HEK293 (cell line): ENCODE measurements at regions not wholly inside any gene's neighbourhood (a gene's known extent, or its start where the extent isn't known, plus 50 kb on each side); places are given as distances from the start of the nearest gene placed in this dataset.

Source experiments
- CTCF ChIA-PET: fragments of 350-600 bp; formaldehyde crosslinking; extraction: SDS; loops from one replicate; lab custom pipeline; 2021; ENCODE audit warnings: antibody characterized with exemption; lab: Yijun Ruan, JAX
- POLR2A ChIA-PET: fragments of 300-600 bp; formaldehyde crosslinking; extraction: SDS; loops from one replicate; lab custom pipeline; 2020; ENCODE audit warnings: antibody characterized with exemption, inconsistent platforms; lab: Yijun Ruan, JAX
- H3K27ac ChIP-seq: fragments of 200-500 bp; sonication (Bioruptor generic); 2 replicates; pipeline ENCODE4 v1.5.1; 2014; ENCODE audit warnings: low read depth, low read length, control low read depth, inconsistent platforms; ENCODE audit errors: extremely low read depth
- H3K36me3 ChIP-seq, 2 experiments: fragments of 200-500 bp in 1 of 2; sonication (Bioruptor generic) in 1 of 2; 1 replicate in 1 of 2; 2 replicates in 1 of 2; pipeline ENCODE4 v1.5.1; 2014 to 2017; ENCODE audit warnings: inconsistent platforms in 2 of 2, low read length in 2 of 2; ENCODE audit not compliant: control insufficient read depth in 2 of 2, insufficient read depth in 1 of 2
- H3K4me1 ChIP-seq: fragments of 200-500 bp; sonication (Bioruptor generic); 2 replicates; pipeline ENCODE4 v1.5.1; 2014; ENCODE audit warnings: mild to moderate bottlenecking, low read length, inconsistent platforms; ENCODE audit not compliant: control insufficient read depth, insufficient read depth
- H3K4me3 ChIP-seq: 2 replicates; pipeline ENCODE4 v1.5.1; 2011; ENCODE audit warnings: low read depth, mild to moderate bottlenecking, control low read depth, low read length, moderate library complexity
- H3K9me3 ChIP-seq: fragments of 200-500 bp; sonication (Bioruptor generic); 2 replicates; pipeline ENCODE4 v1.5.1; 2014; ENCODE audit warnings: low read depth, low read length, inconsistent platforms; ENCODE audit not compliant: control insufficient read depth, insufficient read depth
- BCL6B ChIP-seq: fragments of 450-650 bp; formaldehyde crosslinking; IDR thresholded peaks from 2 replicates; pipeline ENCODE4 v1.5.1; 2017; ENCODE audit warnings: missing biosample characterization, missing genetic modification characterization
- FEZF1 ChIP-seq: fragments of 450-650 bp; formaldehyde crosslinking; IDR thresholded peaks from 2 replicates; pipeline ENCODE4 v1.5.1; 2016; ENCODE audit warnings: missing biosample characterization, missing genetic modification characterization
- KLF7 ChIP-seq: fragments of 450-650 bp; formaldehyde crosslinking; IDR thresholded peaks from 2 replicates; pipeline ENCODE4 v1.5.1; 2016; ENCODE audit warnings: missing biosample characterization, missing genetic modification characterization, borderline replicate concordance
- OSR2 ChIP-seq: fragments of 450-650 bp; formaldehyde crosslinking; IDR thresholded peaks from 2 replicates; pipeline ENCODE4 v1.5.1; 2016; ENCODE audit warnings: missing biosample characterization, missing genetic modification characterization
- PRDM1 ChIP-seq: fragments of 450-650 bp; formaldehyde crosslinking; IDR thresholded peaks from 2 replicates; pipeline ENCODE4; 2016; ENCODE audit warnings: missing biosample characterization, missing genetic modification characterization
- YY2 ChIP-seq: fragments of 450-650 bp; formaldehyde crosslinking; IDR thresholded peaks from 2 replicates; pipeline ENCODE4 v1.5.1; 2016; ENCODE audit warnings: missing biosample characterization, missing genetic modification characterization
- ZBTB49 ChIP-seq: fragments of 450-650 bp; formaldehyde crosslinking; IDR thresholded peaks from 2 replicates; pipeline ENCODE4 v1.5.1; 2016; ENCODE audit warnings: missing biosample characterization, missing genetic modification characterization, low read depth
- ZEB2 ChIP-seq: fragments of 450-650 bp; formaldehyde crosslinking; IDR thresholded peaks from 2 replicates; pipeline ENCODE4 v1.5.1; 2016; ENCODE audit warnings: missing biosample characterization, missing genetic modification characterization
- ZFP3 ChIP-seq: fragments of 450-650 bp; formaldehyde crosslinking; IDR thresholded peaks from 2 replicates; pipeline ENCODE4 v1.5.1; 2016; ENCODE audit warnings: low read depth, missing biosample characterization, missing genetic modification characterization
- ZNF174 ChIP-seq: fragments of 450-650 bp; formaldehyde crosslinking; IDR thresholded peaks from 2 replicates; pipeline ENCODE4 v1.5.0; 2017; ENCODE audit warnings: missing biosample characterization, mild to moderate bottlenecking, missing genetic modification characterization
- ZNF202 ChIP-seq: fragments of 450-650 bp; formaldehyde crosslinking; IDR thresholded peaks from 2 replicates; pipeline ENCODE4 v1.5.1; 2016; ENCODE audit warnings: missing biosample characterization, missing genetic modification characterization, borderline replicate concordance
- ZNF24 ChIP-seq: fragments of 450-650 bp; formaldehyde crosslinking; IDR thresholded peaks from 2 replicates; pipeline ENCODE4 v1.5.1; 2016; ENCODE audit warnings: missing biosample characterization, missing genetic modification characterization
- ZNF324 ChIP-seq: fragments of 450-650 bp; formaldehyde crosslinking; IDR thresholded peaks from 2 replicates; pipeline ENCODE4 v1.5.1; 2016; ENCODE audit warnings: missing biosample characterization, missing genetic modification characterization
- ZNF391 ChIP-seq: fragments of 450-650 bp; formaldehyde crosslinking; IDR thresholded peaks from 2 replicates; pipeline ENCODE4 v1.5.1; 2016; ENCODE audit warnings: low read depth, missing biosample characterization, missing genetic modification characterization, borderline replicate concordance
- ZNF398 ChIP-seq: fragments of 450-650 bp; formaldehyde crosslinking; IDR thresholded peaks from 2 replicates; pipeline ENCODE4 v1.5.1; 2017; ENCODE audit warnings: missing biosample characterization, missing genetic modification characterization
- ZNF404 ChIP-seq: fragments of 450-650 bp; formaldehyde crosslinking; IDR thresholded peaks from 2 replicates; pipeline ENCODE4 v1.5.1; 2017; ENCODE audit warnings: missing biosample characterization, missing genetic modification characterization
- ZNF416 ChIP-seq: fragments of 450-650 bp; formaldehyde crosslinking; IDR thresholded peaks from 2 replicates; pipeline ENCODE4 v1.5.1; 2016; ENCODE audit warnings: missing biosample characterization, missing genetic modification characterization
- ZNF558 ChIP-seq: fragments of 450-650 bp; formaldehyde crosslinking; IDR thresholded peaks from 2 replicates; pipeline ENCODE4 v1.5.1; 2016; ENCODE audit warnings: missing biosample characterization, missing genetic modification characterization
- ZNF571 ChIP-seq: fragments of 450-650 bp; formaldehyde crosslinking; IDR thresholded peaks from 2 replicates; pipeline ENCODE4 v1.5.0; 2017; ENCODE audit warnings: missing biosample characterization, missing genetic modification characterization
- ZNF580 ChIP-seq: fragments of 450-650 bp; formaldehyde crosslinking; IDR thresholded peaks from 2 replicates; pipeline ENCODE4 v1.5.1; 2016; ENCODE audit warnings: missing biosample characterization, missing genetic modification characterization
- ZNF624 ChIP-seq: fragments of 450-650 bp; formaldehyde crosslinking; IDR thresholded peaks from 2 replicates; pipeline ENCODE4 v1.5.1; 2017; ENCODE audit warnings: missing biosample characterization, missing genetic modification characterization
- ZNF837 ChIP-seq: fragments of 450-650 bp; formaldehyde crosslinking; IDR thresholded peaks from 2 replicates; pipeline ENCODE4 v1.5.1; 2016; ENCODE audit warnings: missing biosample characterization, missing genetic modification characterization
- TF ChIP-seq, protein P1 (sequence below): fragments of 450-650 bp; formaldehyde crosslinking; IDR thresholded peaks from 2 replicates; pipeline ENCODE4 v1.5.1; 2016; ENCODE audit warnings: missing biosample characterization, missing genetic modification characterization, borderline replicate concordance
- TF ChIP-seq, protein P2 (sequence below): fragments of 450-650 bp; formaldehyde crosslinking; conservative IDR thresholded peaks from 2 replicates; pipeline ENCODE4 v1.5.1; 2016; ENCODE audit warnings: low read depth, missing biosample characterization, missing genetic modification characterization

DNA sequence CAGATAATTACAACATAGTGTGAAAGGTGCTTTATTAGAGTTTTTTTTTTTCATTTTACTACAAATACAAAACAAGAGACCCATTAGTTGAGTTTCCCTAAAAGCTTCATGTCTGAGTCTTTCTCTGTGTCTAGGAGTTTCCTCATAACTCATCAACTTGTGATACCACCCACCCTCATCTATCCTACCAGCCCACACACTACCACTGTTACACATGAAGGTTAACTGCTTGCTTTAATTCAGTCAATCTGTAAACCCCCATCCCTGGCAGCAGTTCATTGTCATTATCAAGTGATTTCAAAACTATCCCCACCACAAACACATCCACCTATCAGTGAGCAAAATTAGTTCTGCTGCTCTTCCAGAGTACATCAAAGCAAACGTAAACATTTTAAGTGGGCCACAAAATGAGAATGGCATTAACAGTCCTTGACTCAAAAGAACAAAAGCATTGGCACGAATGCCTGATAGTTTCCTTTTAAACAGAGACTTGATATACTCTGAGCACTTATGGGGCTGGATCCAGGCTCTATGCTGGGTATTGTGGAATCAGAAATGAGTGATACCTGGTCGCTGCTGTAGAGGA is 331.6 kb upstream of the FAM241A start (continued):
- TF ChIP-seq OSR2 (tag by site-specific recombination) (peak; percentile 17; the same call in 1 of the 2 replicates), ZNF391 (tag by site-specific recombination) (no peak), ZNF398 (tag by site-specific recombination) (no peak), KLF7 (tag by site-specific recombination) (no peak), ZNF571 (tag by site-specific recombination) (no peak), YY2 (tag by site-specific recombination) (no peak), FEZF1 (peak; percentile 61)

DNA sequence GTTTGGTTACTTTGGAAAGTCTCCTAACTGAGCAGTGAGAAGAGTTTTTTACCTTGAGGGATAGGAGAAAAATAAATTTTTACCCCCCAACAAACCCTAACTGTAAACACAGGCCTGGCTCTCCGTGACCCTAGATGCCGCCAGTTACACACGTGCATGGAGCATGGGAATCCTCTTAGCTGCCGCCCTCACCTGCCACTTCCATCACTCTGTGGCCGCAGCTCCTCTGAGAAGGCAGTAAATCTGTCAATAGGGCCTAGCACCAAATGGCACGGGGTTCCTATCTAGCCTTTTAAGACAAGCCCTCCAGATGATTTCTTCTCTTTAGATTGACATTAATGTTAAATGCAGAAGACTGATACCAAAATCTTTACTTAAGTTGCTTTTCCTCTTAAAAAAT is 330.3 kb upstream of the FAM241A start:
- Histone ChIP-seq H3K9me3 (no peaks in the 10 kb centered on the region), H3K27ac (no peak overlapping the region), H3K4me3 (no peak overlapping the region), H3K4me1 (no peaks in the 10 kb centered on the region), H3K36me3 (no peaks in the 10 kb centered on the region)
- POLR2A ChIA-PET: no interaction called here
- TF ChIP-seq ZNF202 (tag by site-specific recombination) (no peak), PRDM1 (tag by site-specific recombination) (no peak), ZNF558 (no peak), ZNF324 (tag by site-specific recombination) (no peak), ZNF624 (tag by site-specific recombination) (no peak), ZNF837 (tag by site-specific recombination) (no peak)
- CTCF ChIA-PET: interaction anchor here (1.0 kb wide), 1 partner anchor 9 kb away, joined by 7 read pairs; no protein-coding TSS in a partner anchor

- ChIA-PET CTCF (interaction anchor here (1.1 kb wide), 1 partner anchor 9 kb away, joined by 3 read pairs; no protein-coding TSS in a partner anchor), POLR2A (no interaction called here)
- TF ChIP-seq ZNF580 (tag by site-specific recombination) (no peak), ZNF416 (tag by site-specific recombination) (no peak), ZBTB49 (tag by site-specific recombination) (no peak), ZNF174 (no peak), ZNF404 (tag by site-specific recombination) (no peak), ZNF24 (tag by site-specific recombination) (no peak), BCL6B (no peak), ZFP3 (tag by site-specific recombination) (no peak), ZEB2 (tag by site-specific recombination) (no peak)
- TF ChIP-seq, protein P1, sequence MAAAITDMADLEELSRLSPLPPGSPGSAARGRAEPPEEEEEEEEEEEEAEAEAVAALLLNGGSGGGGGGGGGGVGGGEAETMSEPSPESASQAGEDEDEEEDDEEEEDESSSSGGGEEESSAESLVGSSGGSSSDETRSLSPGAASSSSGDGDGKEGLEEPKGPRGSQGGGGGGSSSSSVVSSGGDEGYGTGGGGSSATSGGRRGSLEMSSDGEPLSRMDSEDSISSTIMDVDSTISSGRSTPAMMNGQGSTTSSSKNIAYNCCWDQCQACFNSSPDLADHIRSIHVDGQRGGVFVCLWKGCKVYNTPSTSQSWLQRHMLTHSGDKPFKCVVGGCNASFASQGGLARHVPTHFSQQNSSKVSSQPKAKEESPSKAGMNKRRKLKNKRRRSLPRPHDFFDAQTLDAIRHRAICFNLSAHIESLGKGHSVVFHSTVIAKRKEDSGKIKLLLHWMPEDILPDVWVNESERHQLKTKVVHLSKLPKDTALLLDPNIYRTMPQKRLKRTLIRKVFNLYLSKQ: no peak
- TF ChIP-seq, protein P2, sequence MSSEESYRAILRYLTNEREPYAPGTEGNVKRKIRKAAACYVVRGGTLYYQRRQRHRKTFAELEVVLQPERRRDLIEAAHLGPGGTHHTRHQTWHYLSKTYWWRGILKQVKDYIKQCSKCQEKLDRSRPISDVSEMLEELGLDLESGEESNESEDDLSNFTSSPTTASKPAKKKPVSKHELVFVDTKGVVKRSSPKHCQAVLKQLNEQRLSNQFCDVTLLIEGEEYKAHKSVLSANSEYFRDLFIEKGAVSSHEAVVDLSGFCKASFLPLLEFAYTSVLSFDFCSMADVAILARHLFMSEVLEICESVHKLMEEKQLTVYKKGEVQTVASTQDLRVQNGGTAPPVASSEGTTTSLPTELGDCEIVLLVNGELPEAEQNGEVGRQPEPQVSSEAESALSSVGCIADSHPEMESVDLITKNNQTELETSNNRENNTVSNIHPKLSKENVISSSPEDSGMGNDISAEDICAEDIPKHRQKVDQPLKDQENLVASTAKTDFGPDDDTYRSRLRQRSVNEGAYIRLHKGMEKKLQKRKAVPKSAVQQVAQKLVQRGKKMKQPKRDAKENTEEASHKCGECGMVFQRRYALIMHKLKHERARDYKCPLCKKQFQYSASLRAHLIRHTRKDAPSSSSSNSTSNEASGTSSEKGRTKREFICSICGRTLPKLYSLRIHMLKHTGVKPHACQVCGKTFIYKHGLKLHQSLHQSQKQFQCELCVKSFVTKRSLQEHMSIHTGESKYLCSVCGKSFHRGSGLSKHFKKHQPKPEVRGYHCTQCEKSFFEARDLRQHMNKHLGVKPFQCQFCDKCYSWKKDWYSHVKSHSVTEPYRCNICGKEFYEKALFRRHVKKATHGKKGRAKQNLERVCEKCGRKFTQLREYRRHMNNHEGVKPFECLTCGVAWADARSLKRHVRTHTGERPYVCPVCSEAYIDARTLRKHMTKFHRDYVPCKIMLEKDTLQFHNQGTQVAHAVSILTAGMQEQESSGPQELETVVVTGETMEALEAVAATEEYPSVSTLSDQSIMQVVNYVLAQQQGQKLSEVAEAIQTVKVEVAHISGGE (tag by site-specific recombination): no peak
Measured at GRCh38 chr4:111821342-111821741, 323.9 kb upstream of the FAM241A start.

More at GRCh38 chr4:111821342-111821741, 323.9 kb upstream of the FAM241A start:
- Histone ChIP-seq H3K27ac (no peak overlapping the region), H3K4me3 (no peak overlapping the region), H3K4me1 (no peaks in the 10 kb centered on the region), H3K36me3 (no peaks in the 10 kb centered on the region), H3K9me3 (no peaks in the 10 kb centered on the region)
